ENCODE measurements at regions not wholly inside any gene's neighbourhood (a gene's known extent, or its start where the extent isn't known, plus 50 kb on each side); places are given as distances from the start of the nearest gene placed in this dataset.

DNA sequence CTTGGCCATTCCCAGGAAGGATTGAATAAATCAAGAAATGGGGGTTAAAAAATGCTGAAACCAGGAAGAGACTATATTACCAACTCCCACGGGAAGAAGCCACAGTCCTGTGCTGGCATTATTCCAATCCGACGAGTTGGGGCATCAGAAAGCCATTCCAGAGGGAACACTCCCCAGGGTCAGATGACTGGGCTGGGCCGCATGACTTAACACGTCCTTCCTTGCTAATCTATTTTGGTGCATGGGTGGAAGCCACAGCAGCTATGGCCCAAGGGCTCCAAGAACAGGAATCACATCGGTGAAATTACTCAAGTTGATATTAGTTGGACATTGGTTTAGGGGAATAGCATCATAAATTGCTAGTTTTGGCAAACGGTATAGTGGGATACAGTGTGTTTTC lies 592.9 kb upstream of the NRP1 start:
- no peak for TF ChIP-seq EZH2phosphoT487 (IDR thresholded peaks at IDR 0.05; ENCODE audit: borderline replicate concordance)
- TF ChIP-seq, protein P1, sequence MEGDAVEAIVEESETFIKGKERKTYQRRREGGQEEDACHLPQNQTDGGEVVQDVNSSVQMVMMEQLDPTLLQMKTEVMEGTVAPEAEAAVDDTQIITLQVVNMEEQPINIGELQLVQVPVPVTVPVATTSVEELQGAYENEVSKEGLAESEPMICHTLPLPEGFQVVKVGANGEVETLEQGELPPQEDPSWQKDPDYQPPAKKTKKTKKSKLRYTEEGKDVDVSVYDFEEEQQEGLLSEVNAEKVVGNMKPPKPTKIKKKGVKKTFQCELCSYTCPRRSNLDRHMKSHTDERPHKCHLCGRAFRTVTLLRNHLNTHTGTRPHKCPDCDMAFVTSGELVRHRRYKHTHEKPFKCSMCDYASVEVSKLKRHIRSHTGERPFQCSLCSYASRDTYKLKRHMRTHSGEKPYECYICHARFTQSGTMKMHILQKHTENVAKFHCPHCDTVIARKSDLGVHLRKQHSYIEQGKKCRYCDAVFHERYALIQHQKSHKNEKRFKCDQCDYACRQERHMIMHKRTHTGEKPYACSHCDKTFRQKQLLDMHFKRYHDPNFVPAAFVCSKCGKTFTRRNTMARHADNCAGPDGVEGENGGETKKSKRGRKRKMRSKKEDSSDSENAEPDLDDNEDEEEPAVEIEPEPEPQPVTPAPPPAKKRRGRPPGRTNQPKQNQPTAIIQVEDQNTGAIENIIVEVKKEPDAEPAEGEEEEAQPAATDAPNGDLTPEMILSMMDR (conservative IDR thresholded peaks at IDR 0.05; ENCODE audit: low read length): no peak
